ENCODE measurements at regions not wholly inside any gene's neighbourhood (a gene's known extent, or its start where the extent isn't known, plus 50 kb on each side); places are given as distances from the start of the nearest gene placed in this dataset.
A peak's percentile ranks its signal among the peaks of the same experiment; 100 is the strongest.

GRCh38 chr3:102225005-102225404, 209.8 kb upstream of the ZPLD1 start:
- Histone ChIP-seq H3K4me1 (no peaks in the 10 kb centered on the region), H3K27me3 (ENCODE audit: low read depth) (peaks cover 13% of the 10 kb centered on the region), H3K36me3 (replicated peaks) (no peaks in the 10 kb centered on the region), H3K4me3 (no peak overlapping the region), H3K9me3 (no peaks in the 10 kb centered on the region)
- in situ Hi-C loops (cut with MboI; ENCODE audit: low sequenced_read_pairs) = loop anchor here (10.0 kb wide), 2 partner anchors 310 to 400 kb away; no protein-coding TSS in a partner anchor
- DNase-seq (ENCODE audit: low spot score in 2 of 2) = no peak

- Histone ChIP-seq H3K4me3 (no peak overlapping the region), H3K27me3 (ENCODE audit: low read depth) (peaks cover 13% of the 10 kb centered on the region), H3K4me1 (no peaks in the 10 kb centered on the region), H3K9me3 (no peaks in the 10 kb centered on the region), H3K36me3 (replicated peaks) (no peaks in the 10 kb centered on the region)
- peak in 1 of 2 experiments; percentile 28 for DNase-seq (ENCODE audit: low spot score in 2 of 2)
- in situ Hi-C loops (cut with MboI; ENCODE audit: low sequenced_read_pairs) = loop anchor here (10.0 kb wide), 2 partner anchors 309 to 401 kb away; no protein-coding TSS in a partner anchor
Measured at GRCh38 chr3:102225407-102226132, 209.2 kb upstream of the ZPLD1 start.

- Histone ChIP-seq H3K4me3 (no peak overlapping the region), H3K27me3 (ENCODE audit: low read depth) (peaks cover 10% of the 10 kb centered on the region), H3K4me1 (no peaks in the 10 kb centered on the region), H3K9me3 (no peaks in the 10 kb centered on the region), H3K36me3 (replicated peaks) (no peaks in the 10 kb centered on the region)
- in situ Hi-C loops (cut with MboI; ENCODE audit: low sequenced_read_pairs) = loop anchor here (10.0 kb wide), 2 partner anchors 308 to 402 kb away; no protein-coding TSS in a partner anchor
- DNase-seq (ENCODE audit: low spot score in 2 of 2) = no peak
Measured at GRCh38 chr3:102226463-102226862, 208.4 kb upstream of the ZPLD1 start.

GRCh38 chr3:102229062-102229655, 205.7 kb upstream of the ZPLD1 start:
- in situ Hi-C loops (cut with MboI; ENCODE audit: low sequenced_read_pairs) = loop anchor here (10.0 kb wide), 2 partner anchors 306 to 404 kb away; no protein-coding TSS in a partner anchor
- H3K4me3 ChIP-seq = no peak overlapping the region
- peaks cover 10% of the 10 kb centered on the region for H3K27me3 ChIP-seq (ENCODE audit: low read depth)
- H3K9me3 ChIP-seq = no peaks in the 10 kb centered on the region
- peak; percentile 29 to 75 for DNase-seq (ENCODE audit: low spot score in 2 of 2)
- no peaks in the 10 kb centered on the region for H3K36me3 ChIP-seq (replicated peaks)
- no peaks in the 10 kb centered on the region for H3K4me1 ChIP-seq

- Histone ChIP-seq H3K27me3 (ENCODE audit: low read depth) (peaks cover 7% of the 10 kb centered on the region), H3K4me3 (no peak overlapping the region), H3K36me3 (replicated peaks) (no peaks in the 10 kb centered on the region), H3K9me3 (no peaks in the 10 kb centered on the region), H3K4me1 (no peaks in the 10 kb centered on the region)
- DNase-seq (ENCODE audit: low spot score in 2 of 2) = no peak
- in situ Hi-C loops (cut with MboI; ENCODE audit: low sequenced_read_pairs) = no loop called here
Measured at GRCh38 chr3:102230057-102230456, 204.8 kb upstream of the ZPLD1 start.

GRCh38 chr3:102233881-102234280, 200.9 kb upstream of the ZPLD1 start:
- DNase-seq (ENCODE audit: low spot score in 2 of 2) = no peak
- in situ Hi-C loops (cut with MboI; ENCODE audit: low sequenced_read_pairs) = no loop called here
- Histone ChIP-seq H3K4me3 (no peak overlapping the region), H3K9me3 (no peaks in the 10 kb centered on the region), H3K36me3 (replicated peaks) (no peaks in the 10 kb centered on the region), H3K4me1 (no peaks in the 10 kb centered on the region), H3K27me3 (ENCODE audit: low read depth) (0 out of 2 replicates have a peak, but pooled peaks cover 2% of the 10 kb centered on the region)

- Histone ChIP-seq H3K36me3 (replicated peaks) (no peaks in the 10 kb centered on the region), H3K4me1 (no peaks in the 10 kb centered on the region), H3K9me3 (no peaks in the 10 kb centered on the region), H3K4me3 (no peak overlapping the region), H3K27me3 (ENCODE audit: low read depth) (0 out of 2 replicates have a peak, but pooled peaks cover 2% of the 10 kb centered on the region)
- no peak for DNase-seq (ENCODE audit: low spot score in 2 of 2)
- in situ Hi-C loops (cut with MboI; ENCODE audit: low sequenced_read_pairs) = no loop called here
Measured at GRCh38 chr3:102235679-102236078, 199.1 kb upstream of the ZPLD1 start.

- Histone ChIP-seq H3K9me3 (no peaks in the 10 kb centered on the region), H3K36me3 (replicated peaks) (no peaks in the 10 kb centered on the region), H3K4me3 (no peak overlapping the region), H3K27me3 (ENCODE audit: low read depth) (0 out of 2 replicates have a peak, but pooled peaks cover 2% of the 10 kb centered on the region), H3K4me1 (no peaks in the 10 kb centered on the region)
- in situ Hi-C loops (cut with MboI; ENCODE audit: low sequenced_read_pairs) = no loop called here
- no peak for DNase-seq (ENCODE audit: low spot score in 2 of 2)
Measured at GRCh38 chr3:102237181-102237580, 197.6 kb upstream of the ZPLD1 start.

- H3K4me3 ChIP-seq = no peak overlapping the region
- in situ Hi-C loops (cut with MboI; ENCODE audit: low sequenced_read_pairs) = no loop called here
- H3K4me1 ChIP-seq = no peaks in the 10 kb centered on the region
- no peaks in the 10 kb centered on the region for H3K9me3 ChIP-seq
- 0 out of 2 replicates have a peak, but pooled peaks cover 2% of the 10 kb centered on the region for H3K27me3 ChIP-seq (ENCODE audit: low read depth)
- no peaks in the 10 kb centered on the region for H3K36me3 ChIP-seq (replicated peaks)
- DNase-seq (ENCODE audit: low spot score in 2 of 2) = no peak
Measured at GRCh38 chr3:102237838-102238237, 197.0 kb upstream of the ZPLD1 start.

- no peak overlapping the region for H3K4me3 ChIP-seq
- in situ Hi-C loops (cut with MboI; ENCODE audit: low sequenced_read_pairs) = no loop called here
- H3K9me3 ChIP-seq = no peaks in the 10 kb centered on the region
- 0 out of 2 replicates have a peak, but pooled peaks cover 2% of the 10 kb centered on the region for H3K27me3 ChIP-seq (ENCODE audit: low read depth)
- no peak for DNase-seq (ENCODE audit: low spot score in 2 of 2)
- no peaks in the 10 kb centered on the region for H3K4me1 ChIP-seq
- no peaks in the 10 kb centered on the region for H3K36me3 ChIP-seq (replicated peaks)
Measured at GRCh38 chr3:102238362-102238761, 196.5 kb upstream of the ZPLD1 start.

GRCh38 chr3:102240720-102241119, 194.1 kb upstream of the ZPLD1 start:
- Histone ChIP-seq H3K4me1 (no peaks in the 10 kb centered on the region), H3K9me3 (no peaks in the 10 kb centered on the region), H3K27me3 (ENCODE audit: low read depth) (0 out of 2 replicates have a peak, but pooled peaks cover 2% of the 10 kb centered on the region), H3K4me3 (no peak overlapping the region), H3K36me3 (replicated peaks) (no peaks in the 10 kb centered on the region)
- in situ Hi-C loops (cut with MboI; ENCODE audit: low sequenced_read_pairs) = no loop called here
- DNase-seq (ENCODE audit: low spot score in 2 of 2) = no peak

- Histone ChIP-seq H3K36me3 (replicated peaks) (no peaks in the 10 kb centered on the region), H3K27me3 (ENCODE audit: low read depth) (0 out of 2 replicates have a peak, but pooled peaks cover 2% of the 10 kb centered on the region), H3K9me3 (no peaks in the 10 kb centered on the region), H3K4me1 (no peaks in the 10 kb centered on the region), H3K4me3 (no peak overlapping the region)
- DNase-seq (ENCODE audit: low spot score in 2 of 2) = no peak
- in situ Hi-C loops (cut with MboI; ENCODE audit: low sequenced_read_pairs) = no loop called here
Measured at GRCh38 chr3:102248981-102249705, 185.7 kb upstream of the ZPLD1 start.

GRCh38 chr3:102255736-102256135, 179.1 kb upstream of the ZPLD1 start:
- Histone ChIP-seq H3K9me3 (no peaks in the 10 kb centered on the region), H3K4me1 (no peaks in the 10 kb centered on the region), H3K36me3 (replicated peaks) (no peaks in the 10 kb centered on the region), H3K4me3 (no peak overlapping the region), H3K27me3 (ENCODE audit: low read depth) (peaks cover 2% of the 10 kb centered on the region; the same call in 1 of the 2 replicates)
- no peak for DNase-seq (ENCODE audit: low spot score in 2 of 2)
- in situ Hi-C loops (cut with MboI; ENCODE audit: low sequenced_read_pairs) = no loop called here
